Left ventricle myocardium inferior (tissue), 1 donor: ENCODE measurements at regions not wholly inside any gene's neighbourhood (a gene's known extent, or its start where the extent isn't known, plus 50 kb on each side); places are given as distances from the start of the nearest gene placed in this dataset.
"Not testable (repeated sequence)": the region's sequence is repeated elsewhere in the genome, so short reads cannot be mapped to it uniquely, and the experiment has no call there.

Experiments
- DNase-seq: peaks from one replicate; pipeline ENCODE4 v3.0.0-alpha.2; 2020
- H3K27ac ChIP-seq: fragments of 200-600 bp; replicated peaks from 2 replicates; pipeline ENCODE4 v1.8.0; 2021
- H3K27me3 ChIP-seq: fragments of 200-600 bp; 2 replicates; pipeline ENCODE4 v1.8.0; 2021; ENCODE audit warnings: low read depth
- H3K36me3 ChIP-seq: fragments of 200-600 bp; 2 replicates; pipeline ENCODE4 v1.8.0; 2021
- H3K4me1 ChIP-seq: fragments of 200-600 bp; 2 replicates; pipeline ENCODE4 v1.8.0; 2021
- H3K4me3 ChIP-seq: fragments of 200-600 bp; 2 replicates; pipeline ENCODE4 v1.8.0; 2021; ENCODE audit warnings: mild to moderate bottlenecking, moderate library complexity
- H3K9me3 ChIP-seq: fragments of 200-600 bp; replicated peaks from 2 replicates; pipeline ENCODE4 v1.8.0; 2021
- intact Hi-C: fragments of 100-400 bp; cut with micrococcal nuclease; formaldehyde crosslinking; loops from one replicate; pipeline ENCODE4 v1.11.0; 2022
- TF ChIP-seq, protein P1 (sequence below): fragments of 200-600 bp; IDR thresholded peaks from 2 replicates; pipeline ENCODE4 v1.8.0; 2021; ENCODE audit warnings: antibody characterized with exemption, mild to moderate bottlenecking, borderline replicate concordance
- donor health status: DM: no; HTN: yes; CAD: no; lungs with severe emphysema.

GRCh38 chr16:64346080-64346479 lies 775.8 kb downstream of the CDH11 start:
- no peaks in the 10 kb centered on the region for H3K36me3 ChIP-seq
- no peaks in the 10 kb centered on the region for H3K9me3 ChIP-seq
- intact Hi-C loops, result no loop called here
- no peaks in the 10 kb centered on the region for H3K4me1 ChIP-seq
- H3K27me3 ChIP-seq, result no peaks in the 10 kb centered on the region
- no peak overlapping the region for H3K4me3 ChIP-seq
- TF ChIP-seq, protein P1, sequence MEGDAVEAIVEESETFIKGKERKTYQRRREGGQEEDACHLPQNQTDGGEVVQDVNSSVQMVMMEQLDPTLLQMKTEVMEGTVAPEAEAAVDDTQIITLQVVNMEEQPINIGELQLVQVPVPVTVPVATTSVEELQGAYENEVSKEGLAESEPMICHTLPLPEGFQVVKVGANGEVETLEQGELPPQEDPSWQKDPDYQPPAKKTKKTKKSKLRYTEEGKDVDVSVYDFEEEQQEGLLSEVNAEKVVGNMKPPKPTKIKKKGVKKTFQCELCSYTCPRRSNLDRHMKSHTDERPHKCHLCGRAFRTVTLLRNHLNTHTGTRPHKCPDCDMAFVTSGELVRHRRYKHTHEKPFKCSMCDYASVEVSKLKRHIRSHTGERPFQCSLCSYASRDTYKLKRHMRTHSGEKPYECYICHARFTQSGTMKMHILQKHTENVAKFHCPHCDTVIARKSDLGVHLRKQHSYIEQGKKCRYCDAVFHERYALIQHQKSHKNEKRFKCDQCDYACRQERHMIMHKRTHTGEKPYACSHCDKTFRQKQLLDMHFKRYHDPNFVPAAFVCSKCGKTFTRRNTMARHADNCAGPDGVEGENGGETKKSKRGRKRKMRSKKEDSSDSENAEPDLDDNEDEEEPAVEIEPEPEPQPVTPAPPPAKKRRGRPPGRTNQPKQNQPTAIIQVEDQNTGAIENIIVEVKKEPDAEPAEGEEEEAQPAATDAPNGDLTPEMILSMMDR, result no peak
- DNase-seq, result no peak
- H3K27ac ChIP-seq, result no peak overlapping the region

GRCh38 chr16:64345142-64345541 lies 776.7 kb downstream of the CDH11 start:
- intact Hi-C loops, result no loop called here
- Histone ChIP-seq H3K36me3 (no peaks in the 10 kb centered on the region), H3K4me3 (no peak overlapping the region), H3K9me3 (no peaks in the 10 kb centered on the region), H3K27ac (no peak overlapping the region), H3K27me3 (no peaks in the 10 kb centered on the region), H3K4me1 (no peaks in the 10 kb centered on the region)
- no peak for DNase-seq
- TF ChIP-seq, protein P1, result no peak

DNA sequence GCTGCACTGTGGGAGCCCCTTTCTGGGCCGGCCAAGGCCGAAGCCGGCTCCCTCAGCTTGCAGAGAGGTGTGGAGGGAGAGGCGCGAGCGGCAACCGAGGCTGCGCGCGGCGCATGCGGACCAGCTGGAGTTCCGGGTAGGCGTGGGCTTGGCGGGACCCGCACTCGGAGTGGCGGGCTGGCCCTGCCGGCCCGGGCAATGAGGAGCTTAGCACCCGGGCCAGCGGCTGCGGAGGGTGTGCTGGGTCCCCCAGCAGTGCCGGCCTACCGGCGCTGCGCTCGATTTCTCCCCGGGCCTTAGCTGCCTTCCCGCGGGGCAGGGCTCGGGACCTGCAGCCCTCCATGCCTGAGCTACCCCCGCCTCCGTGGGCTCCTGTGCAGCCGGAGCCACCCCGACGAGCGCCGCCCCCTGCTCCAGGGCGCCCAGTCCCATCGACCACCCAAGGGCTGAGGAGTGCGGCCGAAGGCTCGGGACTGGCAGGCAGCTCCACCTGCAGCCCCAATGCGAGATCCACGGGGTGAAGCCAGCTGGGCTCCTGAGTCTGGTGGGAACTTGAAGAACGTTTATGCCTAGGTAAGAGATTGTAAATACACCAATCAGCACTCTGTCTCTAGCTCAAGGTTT lies 777.9 kb downstream of the CDH11 start:
- intact Hi-C loops, H3K4me3 ChIP-seq, H3K36me3 ChIP-seq, H3K4me1 ChIP-seq, H3K9me3 ChIP-seq, H3K27ac ChIP-seq, DNase-seq, H3K27me3 ChIP-seq: not testable (repeated sequence)

- Histone ChIP-seq H3K4me3 (no peak overlapping the region), H3K27me3 (no peaks in the 10 kb centered on the region), H3K9me3 (no peaks in the 10 kb centered on the region), H3K36me3 (no peaks in the 10 kb centered on the region), H3K4me1 (no peaks in the 10 kb centered on the region), H3K27ac (no peak overlapping the region)
- DNase-seq, result no peak
- intact Hi-C loops, result no loop called here
- TF ChIP-seq, protein P1, result no peak
Observed at GRCh38 chr16:64343061-64343819, 778.6 kb downstream of the CDH11 start.

GRCh38 chr16:64341336-64341735 lies 780.5 kb downstream of the CDH11 start:
- DNase-seq, result not testable (repeated sequence)

DNA sequence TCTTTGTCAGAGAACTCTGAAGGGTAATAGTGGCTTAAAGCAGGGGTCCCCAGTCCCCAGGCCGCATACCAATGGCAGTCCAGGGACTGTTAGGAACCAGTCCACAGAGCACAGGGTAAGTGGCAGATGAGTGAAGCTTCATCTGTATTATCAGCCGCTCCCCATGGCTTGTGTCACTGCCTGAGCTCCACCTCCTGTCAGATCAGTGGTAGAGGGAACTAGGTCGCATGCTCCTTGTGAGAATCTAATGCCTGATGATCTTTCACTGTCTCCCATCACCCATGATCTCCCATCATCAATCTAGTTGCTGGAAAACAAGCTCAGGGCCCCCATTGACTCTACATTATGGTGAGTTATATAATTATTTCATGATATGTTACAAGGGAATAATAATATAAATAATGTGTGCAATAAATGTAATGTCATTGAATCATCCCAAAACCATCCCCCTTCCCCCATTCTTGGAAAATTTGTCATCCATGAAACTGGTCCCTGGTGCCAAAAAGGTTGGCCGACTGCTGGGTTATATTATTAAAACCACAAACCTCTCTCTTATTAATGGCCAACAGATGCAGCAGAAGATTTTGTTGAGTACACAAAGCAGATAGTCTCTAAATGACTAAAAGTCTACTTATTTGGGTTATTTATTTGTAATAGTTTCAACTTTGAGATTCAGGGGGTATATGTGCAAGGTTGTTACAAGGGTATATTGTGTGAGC lies 782.7 kb downstream of the CDH11 start:
- no peaks in the 10 kb centered on the region for H3K36me3 ChIP-seq
- intact Hi-C loops, result no loop called here
- H3K4me3 ChIP-seq, result no peak overlapping the region
- H3K27ac ChIP-seq, result no peak overlapping the region
- DNase-seq, result no peak
- H3K27me3 ChIP-seq, result no peaks in the 10 kb centered on the region
- H3K4me1 ChIP-seq, result no peaks in the 10 kb centered on the region
- H3K9me3 ChIP-seq, result no peaks in the 10 kb centered on the region
- TF ChIP-seq, protein P1, result no peak

More at GRCh38 chr16:64341336-64341735, 780.5 kb downstream of the CDH11 start:
- H3K9me3 ChIP-seq, H3K36me3 ChIP-seq, H3K27me3 ChIP-seq, H3K27ac ChIP-seq, H3K4me1 ChIP-seq, intact Hi-C loops, H3K4me3 ChIP-seq: not testable (repeated sequence)
